ACHN (cell line): ENCODE measurements at regions not wholly inside any gene's neighbourhood (a gene's known extent, or its start where the extent isn't known, plus 50 kb on each side); places are given as distances from the start of the nearest gene placed in this dataset.
A peak's percentile ranks its signal among the peaks of the same experiment; 100 is the strongest.
"Not testable (repeated sequence)": the region's sequence is repeated elsewhere in the genome, so short reads cannot be mapped to it uniquely, and the experiment has no call there.

Experiments used
- DNase-seq: peaks from one replicate; pipeline ENCODE4 v3.0.0-alpha.2; 2015
- in situ Hi-C: cut with HindIII; loops from 2 replicates; pipeline ENCODE4 v1.10.0; 2017; ENCODE audit warnings: low sequenced_read_pairs, low pct_ligation_motif_present, low pct_unique_long_range_greater_than_20kb

GRCh38 chr16:88178251-88178650, 204.5 kb upstream of the ZNF469 start:
- in situ Hi-C loops = not testable (repeated sequence)

GRCh38 chr16:88178896-88179295, 203.9 kb upstream of the ZNF469 start:
- in situ Hi-C loops, DNase-seq: not testable (repeated sequence)

More at GRCh38 chr16:88178251-88178650, 204.5 kb upstream of the ZNF469 start:
- DNase-seq = not testable (repeated sequence)

- in situ Hi-C loops, DNase-seq: not testable (repeated sequence)
Observed at GRCh38 chr16:88182967-88183881, 199.5 kb upstream of the ZNF469 start.

GRCh38 chr16:88184053-88184452, 198.7 kb upstream of the ZNF469 start:
- in situ Hi-C loops, DNase-seq: not testable (repeated sequence)

- in situ Hi-C loops = not testable (repeated sequence)
Observed at GRCh38 chr16:88184566-88185355, 198.0 kb upstream of the ZNF469 start.

GRCh38 chr16:88185406-88185805, 197.4 kb upstream of the ZNF469 start:
- in situ Hi-C loops = not testable (repeated sequence)

More at GRCh38 chr16:88184566-88185355, 198.0 kb upstream of the ZNF469 start:
- DNase-seq = not testable (repeated sequence)

GRCh38 chr16:88185976-88186888, 196.5 kb upstream of the ZNF469 start:
- DNase-seq, in situ Hi-C loops: not testable (repeated sequence)

More at GRCh38 chr16:88185406-88185805, 197.4 kb upstream of the ZNF469 start:
- not testable (repeated sequence) for DNase-seq

GRCh38 chr16:88186889-88187870, 195.6 kb upstream of the ZNF469 start:
- in situ Hi-C loops = not testable (repeated sequence)

GRCh38 chr16:88188171-88188895, 194.4 kb upstream of the ZNF469 start:
- in situ Hi-C loops, DNase-seq: not testable (repeated sequence)

More at GRCh38 chr16:88186889-88187870, 195.6 kb upstream of the ZNF469 start:
- DNase-seq = not testable (repeated sequence)

GRCh38 chr16:88190592-88191095, 192.1 kb upstream of the ZNF469 start:
- DNase-seq, in situ Hi-C loops: not testable (repeated sequence)

GRCh38 chr16:88191168-88191567, 191.6 kb upstream of the ZNF469 start:
- DNase-seq, in situ Hi-C loops: not testable (repeated sequence)

- in situ Hi-C loops = no loop called here
- no peak for DNase-seq
Observed at GRCh38 chr16:88192601-88193000, 190.2 kb upstream of the ZNF469 start.

- peak; percentile 61 for DNase-seq
- in situ Hi-C loops = not testable (repeated sequence)
Observed at GRCh38 chr16:88193706-88194396, 188.9 kb upstream of the ZNF469 start.

GRCh38 chr16:88194397-88195268, 188.1 kb upstream of the ZNF469 start:
- in situ Hi-C loops = no loop called here
- no peak for DNase-seq

- in situ Hi-C loops = no loop called here
- DNase-seq = no peak
Observed at GRCh38 chr16:88195269-88195705, 187.5 kb upstream of the ZNF469 start.
